KMS-11 (cell line): ENCODE measurements at regions not wholly inside any gene's neighbourhood (a gene's known extent, or its start where the extent isn't known, plus 50 kb on each side); places are given as distances from the start of the nearest gene placed in this dataset.

Source experiments
- H2AFZ ChIP-seq: fragments of 200-600 bp; sonication (generic); 2 replicates; pipeline ENCODE4 v1.6.1; 2016; ENCODE audit warnings: antibody characterized with exemption, mixed run types, low read depth
- H3K27ac ChIP-seq: fragments of 200-600 bp; sonication (generic); 2 replicates; pipeline ENCODE4 v1.6.1; 2016; ENCODE audit warnings: mild to moderate bottlenecking, mixed run types
- H3K27me3 ChIP-seq: fragments of 200-600 bp; sonication (generic); 2 replicates; pipeline ENCODE4 v1.6.1; 2017; ENCODE audit warnings: mild to moderate bottlenecking, low read depth, mixed run types, moderate library complexity; ENCODE audit not compliant: insufficient read depth
- H3K36me3 ChIP-seq: fragments of 200-600 bp; sonication (generic); 2 replicates; pipeline ENCODE4 v1.6.1; 2017; ENCODE audit warnings: mild to moderate bottlenecking, mixed run types; ENCODE audit not compliant: insufficient read depth
- H3K4me1 ChIP-seq: fragments of 200-600 bp; sonication (generic); 2 replicates; pipeline ENCODE4 v1.6.1; 2016; ENCODE audit warnings: mild to moderate bottlenecking, low read depth, mixed run types; ENCODE audit not compliant: poor library complexity, severe bottlenecking
- H3K4me2 ChIP-seq: fragments of 200-600 bp; sonication (generic); 2 replicates; pipeline ENCODE4 v1.7.0; 2016; ENCODE audit warnings: mild to moderate bottlenecking, mixed run types
- H3K4me3 ChIP-seq: fragments of 200-600 bp; sonication (generic); IDR thresholded peaks from 2 replicates; pipeline ENCODE4 v1.6.1; 2017; ENCODE audit warnings: low read depth, low read length, mixed read lengths; ENCODE audit not compliant: insufficient read depth
- H3K79me2 ChIP-seq: fragments of 200-600 bp; sonication (generic); 2 replicates; pipeline ENCODE4 v1.6.1; 2016; ENCODE audit warnings: low read depth, mixed run types; ENCODE audit not compliant: insufficient read depth
- H3K9ac ChIP-seq: fragments of 200-600 bp; sonication (generic); 2 replicates; pipeline ENCODE4 v1.6.1; 2016; ENCODE audit warnings: mild to moderate bottlenecking, mixed run types
- H4K20me1 ChIP-seq: fragments of 200-600 bp; sonication (generic); 2 replicates; pipeline ENCODE4 v1.6.1; 2016; ENCODE audit warnings: mild to moderate bottlenecking, mixed run types; ENCODE audit not compliant: insufficient read depth
- TF ChIP-seq, protein P1 (sequence below): fragments of 200-600 bp; sonication (generic); conservative IDR thresholded peaks from 2 replicates; pipeline ENCODE4 v1.6.1; 2017; ENCODE audit warnings: low read depth, mild to moderate bottlenecking, antibody characterized with exemption, low read length, moderate library complexity, mixed read lengths

DNA sequence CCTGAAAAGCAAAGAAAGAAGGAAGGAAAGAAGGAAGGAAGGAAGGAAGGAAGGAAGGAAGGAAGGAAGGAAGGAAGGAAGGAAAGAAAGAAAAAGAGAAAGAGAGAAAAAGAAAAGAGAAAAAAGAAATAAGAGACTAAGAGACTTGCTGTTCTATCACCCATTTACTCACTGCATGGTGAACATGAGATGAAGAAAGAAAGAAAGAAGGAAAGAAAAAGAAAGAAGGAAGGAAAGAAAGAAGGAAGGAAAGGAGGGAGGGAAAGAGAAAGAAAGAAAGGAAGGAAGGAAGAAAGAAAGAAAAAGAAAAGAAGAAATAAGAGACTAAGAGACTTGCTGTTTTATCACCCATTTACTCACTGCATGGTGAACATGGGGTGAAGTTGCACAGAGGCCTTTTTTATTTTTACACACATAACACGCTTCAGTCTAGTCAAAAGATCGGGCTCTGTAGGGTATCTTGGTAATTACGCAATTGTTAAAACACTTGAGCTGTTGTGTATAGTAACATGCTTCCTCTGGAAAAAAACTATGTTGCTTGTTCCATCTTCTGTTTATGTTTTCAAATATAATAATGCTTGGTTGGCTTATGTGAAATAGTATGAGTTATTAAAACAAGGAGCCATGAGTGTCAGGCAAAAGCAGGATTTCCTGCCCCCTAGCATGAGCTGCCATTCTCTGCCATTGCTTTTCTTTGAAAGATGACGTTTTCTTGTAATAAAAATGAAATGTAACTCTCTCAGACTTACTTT lies 119.3 kb upstream of the ZNF608 start:
- TF ChIP-seq, protein P1, sequence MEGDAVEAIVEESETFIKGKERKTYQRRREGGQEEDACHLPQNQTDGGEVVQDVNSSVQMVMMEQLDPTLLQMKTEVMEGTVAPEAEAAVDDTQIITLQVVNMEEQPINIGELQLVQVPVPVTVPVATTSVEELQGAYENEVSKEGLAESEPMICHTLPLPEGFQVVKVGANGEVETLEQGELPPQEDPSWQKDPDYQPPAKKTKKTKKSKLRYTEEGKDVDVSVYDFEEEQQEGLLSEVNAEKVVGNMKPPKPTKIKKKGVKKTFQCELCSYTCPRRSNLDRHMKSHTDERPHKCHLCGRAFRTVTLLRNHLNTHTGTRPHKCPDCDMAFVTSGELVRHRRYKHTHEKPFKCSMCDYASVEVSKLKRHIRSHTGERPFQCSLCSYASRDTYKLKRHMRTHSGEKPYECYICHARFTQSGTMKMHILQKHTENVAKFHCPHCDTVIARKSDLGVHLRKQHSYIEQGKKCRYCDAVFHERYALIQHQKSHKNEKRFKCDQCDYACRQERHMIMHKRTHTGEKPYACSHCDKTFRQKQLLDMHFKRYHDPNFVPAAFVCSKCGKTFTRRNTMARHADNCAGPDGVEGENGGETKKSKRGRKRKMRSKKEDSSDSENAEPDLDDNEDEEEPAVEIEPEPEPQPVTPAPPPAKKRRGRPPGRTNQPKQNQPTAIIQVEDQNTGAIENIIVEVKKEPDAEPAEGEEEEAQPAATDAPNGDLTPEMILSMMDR = no peak
- H3K27ac ChIP-seq = no peak overlapping the region
- H2AFZ ChIP-seq = no peak overlapping the region
- H3K79me2 ChIP-seq = no peaks in the 10 kb centered on the region
- no peak overlapping the region for H3K9ac ChIP-seq
- H3K4me2 ChIP-seq = no peak overlapping the region
- no peaks in the 10 kb centered on the region for H3K36me3 ChIP-seq
- H3K27me3 ChIP-seq = no peaks in the 10 kb centered on the region
- no peak overlapping the region for H3K4me3 ChIP-seq
- no peaks in the 10 kb centered on the region for H3K4me1 ChIP-seq
- H4K20me1 ChIP-seq = no peaks in the 10 kb centered on the region

DNA sequence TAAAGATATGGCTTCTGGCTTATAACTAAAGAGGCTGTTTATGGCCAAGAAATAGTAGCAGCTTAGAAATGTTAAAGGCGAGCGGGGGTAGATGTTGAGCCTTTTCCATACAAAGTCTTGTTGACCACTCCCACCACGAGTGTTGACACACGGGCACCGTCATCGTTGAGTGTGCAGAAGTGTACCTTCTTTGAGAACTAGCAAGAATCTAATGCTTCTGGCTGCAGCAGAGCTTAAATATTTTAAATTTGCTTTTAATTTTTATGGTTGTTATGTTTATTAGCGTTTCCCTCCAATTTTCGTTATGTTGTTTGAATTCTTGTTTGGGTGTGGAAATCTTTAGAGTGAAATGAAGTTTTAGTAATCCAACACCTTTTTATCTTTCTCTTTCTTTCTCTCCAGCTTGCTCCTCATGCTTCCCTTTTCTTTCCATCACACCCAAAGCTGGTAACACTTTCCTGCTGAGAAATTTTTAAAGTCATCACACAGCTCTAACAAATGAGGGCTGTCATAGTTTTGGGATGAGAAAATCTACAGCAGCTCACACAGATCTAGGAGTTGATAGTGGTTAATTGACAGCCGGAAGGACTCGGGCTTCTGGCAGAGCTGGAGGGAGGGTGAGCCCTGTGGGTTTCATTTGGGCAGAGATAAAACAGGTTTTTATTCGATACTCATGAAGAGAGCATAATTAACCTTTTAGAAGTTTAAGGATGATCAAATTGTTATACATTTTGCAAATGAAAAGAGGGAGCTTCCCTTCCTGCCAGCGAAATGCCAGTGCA lies 120.1 kb upstream of the ZNF608 start:
- Histone ChIP-seq H3K27ac (no peak overlapping the region), H2AFZ (no peak overlapping the region), H3K4me2 (no peak overlapping the region), H3K36me3 (no peaks in the 10 kb centered on the region), H4K20me1 (no peaks in the 10 kb centered on the region), H3K4me3 (no peak overlapping the region), H3K27me3 (no peaks in the 10 kb centered on the region), H3K79me2 (no peaks in the 10 kb centered on the region), H3K9ac (no peak overlapping the region), H3K4me1 (no peaks in the 10 kb centered on the region)
- TF ChIP-seq, protein P1 = no peak

DNA sequence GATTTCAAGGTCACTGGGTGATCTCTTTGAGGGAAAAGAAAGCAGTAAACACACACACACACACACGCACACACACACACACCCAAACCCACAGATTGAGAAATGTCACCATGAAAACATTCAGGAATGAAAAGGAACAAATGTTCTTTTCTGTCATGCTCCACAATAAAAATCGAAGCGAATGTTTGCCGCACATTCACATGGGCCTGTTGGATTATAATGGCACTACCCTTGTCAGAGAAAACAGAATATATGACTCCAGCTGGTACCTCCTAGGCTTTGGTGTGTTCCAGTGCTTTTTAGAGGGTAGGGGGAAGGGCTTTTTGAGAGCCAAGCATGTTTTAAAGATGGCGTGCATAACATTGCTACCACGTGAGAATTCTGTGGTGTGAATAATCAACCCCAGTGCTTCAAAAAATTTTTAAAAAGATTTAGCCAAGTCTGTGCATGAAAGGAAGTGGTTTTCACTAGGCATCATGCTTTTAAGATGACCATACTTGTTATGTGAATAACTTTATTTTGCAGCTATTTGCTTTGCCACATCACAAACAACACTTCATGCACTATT lies 120.8 kb upstream of the ZNF608 start:
- H3K27ac ChIP-seq = no peak overlapping the region
- no peak overlapping the region for H3K4me3 ChIP-seq
- H3K79me2 ChIP-seq = no peaks in the 10 kb centered on the region
- no peaks in the 10 kb centered on the region for H3K4me1 ChIP-seq
- H3K9ac ChIP-seq = no peak overlapping the region
- H4K20me1 ChIP-seq = no peaks in the 10 kb centered on the region
- no peak overlapping the region for H2AFZ ChIP-seq
- TF ChIP-seq, protein P1 = no peak
- no peaks in the 10 kb centered on the region for H3K27me3 ChIP-seq
- H3K4me2 ChIP-seq = no peak overlapping the region
- no peaks in the 10 kb centered on the region for H3K36me3 ChIP-seq

DNA sequence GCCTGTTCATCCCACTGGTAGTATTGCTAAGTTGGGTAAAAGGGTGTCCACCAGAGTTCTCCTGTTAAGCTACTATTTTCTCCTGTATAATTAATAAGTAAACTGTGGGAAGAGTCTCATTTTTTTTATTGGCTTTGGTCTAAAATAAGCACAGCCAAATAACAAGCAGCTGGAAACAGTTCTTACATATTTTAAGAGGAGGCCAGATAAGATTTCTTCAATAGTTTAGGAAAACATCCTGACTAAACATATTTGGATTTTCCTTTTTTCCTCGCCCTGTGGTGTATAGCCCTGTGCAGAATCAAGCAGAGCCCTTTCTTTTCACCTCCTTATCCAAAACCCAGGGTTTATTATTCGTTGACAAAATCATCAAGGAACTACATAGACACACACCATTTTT lies 122.2 kb upstream of the ZNF608 start:
- no peak overlapping the region for H3K9ac ChIP-seq
- H2AFZ ChIP-seq = no peak overlapping the region
- H3K4me1 ChIP-seq = no peaks in the 10 kb centered on the region
- H3K36me3 ChIP-seq = no peaks in the 10 kb centered on the region
- H3K4me3 ChIP-seq = no peak overlapping the region
- H4K20me1 ChIP-seq = no peaks in the 10 kb centered on the region
- H3K27me3 ChIP-seq = no peaks in the 10 kb centered on the region
- no peak overlapping the region for H3K4me2 ChIP-seq
- H3K27ac ChIP-seq = no peak overlapping the region
- no peaks in the 10 kb centered on the region for H3K79me2 ChIP-seq
- TF ChIP-seq, protein P1 = no peak
